ENCODE measurements at regions not wholly inside any gene's neighbourhood (a gene's known extent, or its start where the extent isn't known, plus 50 kb on each side); places are given as distances from the start of the nearest gene placed in this dataset.

GRCh38 chr3:15894382-15894781 is 96.6 kb upstream of the ANKRD28 start:
- WGBS, 2 donors: 71 to 80% methylated on average over 2 of the region's 2 CpGs
- TF ChIP-seq POLR2A (IDR thresholded peaks at IDR 0.05) (no peak), CTCF (IDR thresholded peaks at IDR 0.05) (no peak)

DNA sequence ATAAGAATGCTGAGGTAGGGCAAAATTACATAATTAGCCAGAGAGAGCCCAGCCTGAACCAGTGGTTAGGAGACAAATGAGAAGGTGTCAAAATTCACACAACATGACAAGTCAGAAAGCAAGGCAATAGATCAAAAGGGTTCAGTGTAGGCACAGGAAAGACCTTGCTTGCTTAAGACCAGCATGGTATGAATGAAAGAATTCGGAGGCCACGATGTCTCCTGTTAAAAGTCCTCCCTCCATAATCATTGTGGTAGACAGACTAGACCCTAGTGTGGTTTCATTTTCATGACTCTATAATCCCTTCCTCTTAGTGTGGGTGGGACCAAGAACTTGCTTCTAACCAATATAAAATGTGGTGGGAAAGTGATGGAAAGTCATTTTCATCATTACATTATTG is 98.7 kb upstream of the ANKRD28 start:
- intact Hi-C loops (cut with DNase I; ENCODE audit: low total_unique reads): no loop called here
- 86 to 91% methylated on average over 2 of the region's 2 CpGs for WGBS, 2 donors
- no peak for DNase-seq (ENCODE audit: low spot score in 2 of 2)
- no peak overlapping the region for H3K4me3 ChIP-seq (ENCODE audit: low read depth, poor library complexity, severe bottlenecking)
- TF ChIP-seq POLR2A (IDR thresholded peaks at IDR 0.05) (no peak), CTCF (IDR thresholded peaks at IDR 0.05) (no peak)

More at GRCh38 chr3:15894382-15894781, 96.6 kb upstream of the ANKRD28 start:
- no peak for DNase-seq (ENCODE audit: low spot score in 2 of 2)
- intact Hi-C loops (cut with DNase I; ENCODE audit: low total_unique reads): no loop called here
- H3K4me3 ChIP-seq (ENCODE audit: low read depth, poor library complexity, severe bottlenecking): no peak overlapping the region

DNA sequence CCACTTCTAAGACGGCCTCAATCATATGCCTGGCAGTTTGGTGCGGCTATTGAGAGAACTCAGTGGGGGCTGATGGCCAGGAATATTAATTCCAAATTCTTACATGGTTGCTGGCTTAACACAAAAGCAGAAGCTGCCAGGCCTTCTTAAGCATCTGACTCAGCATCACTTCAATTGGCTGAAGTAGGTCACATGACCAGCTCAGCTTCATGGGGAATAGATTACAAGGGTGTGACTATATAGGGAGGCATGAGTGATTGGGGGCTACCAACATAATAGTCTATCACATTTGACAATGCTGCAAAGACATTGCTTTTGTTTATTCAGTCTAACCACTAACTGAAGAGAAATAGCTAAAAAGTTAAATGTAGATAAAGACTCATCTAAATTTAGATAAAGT is 101.6 kb upstream of the ANKRD28 start:
- TF ChIP-seq CTCF (IDR thresholded peaks at IDR 0.05) (no peak), POLR2A (IDR thresholded peaks at IDR 0.05) (no peak)
- WGBS, 2 donors: 40 to 63% methylated on average over 2 of the region's 2 CpGs
- H3K4me3 ChIP-seq (ENCODE audit: low read depth, poor library complexity, severe bottlenecking): no peak overlapping the region
- intact Hi-C loops (cut with DNase I; ENCODE audit: low total_unique reads): no loop called here
- DNase-seq (ENCODE audit: low spot score in 2 of 2): no peak

DNA sequence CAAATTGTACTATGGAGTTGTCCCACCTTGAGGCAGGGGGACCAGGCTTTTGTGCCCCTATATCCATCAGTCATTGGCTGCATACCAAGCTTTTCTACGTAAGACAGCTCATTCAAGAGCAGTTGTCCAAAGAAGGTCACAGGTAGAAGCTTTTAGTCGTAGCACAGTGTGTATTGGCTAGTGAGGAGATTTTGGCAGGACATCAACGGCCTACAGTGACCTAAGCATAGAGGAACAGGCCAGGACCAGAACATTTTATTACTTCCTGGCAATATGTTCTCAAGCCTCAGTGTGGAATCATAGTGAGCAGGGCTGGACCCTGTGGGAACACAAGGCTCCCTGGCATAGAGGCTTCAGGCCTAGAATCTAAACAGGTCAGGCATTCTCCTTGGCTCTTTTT is 105.4 kb upstream of the ANKRD28 start:
- H3K4me3 ChIP-seq (ENCODE audit: low read depth, poor library complexity, severe bottlenecking): no peak overlapping the region
- WGBS, 2 donors: 38 to 65% methylated on average over 3 of the region's 3 CpGs
- TF ChIP-seq CTCF (IDR thresholded peaks at IDR 0.05): no peak
- no peak for TF ChIP-seq POLR2A (IDR thresholded peaks at IDR 0.05)
- DNase-seq (ENCODE audit: low spot score in 2 of 2): peak in 1 of 2 donors; percentile 29
- intact Hi-C loops (cut with DNase I; ENCODE audit: low total_unique reads): no loop called here

GRCh38 chr3:15903759-15904720 is 106.3 kb upstream of the ANKRD28 start:
- WGBS, 2 donors: 67 to 68% methylated on average over 7 of the region's 7 CpGs
- no peak overlapping the region for H3K4me3 ChIP-seq (ENCODE audit: low read depth, poor library complexity, severe bottlenecking)
- no peak for TF ChIP-seq CTCF (IDR thresholded peaks at IDR 0.05)
- TF ChIP-seq POLR2A (IDR thresholded peaks at IDR 0.05): no peak
- no peak for DNase-seq (ENCODE audit: low spot score in 2 of 2)
- intact Hi-C loops (cut with DNase I; ENCODE audit: low total_unique reads): no loop called here

Measured in lower leg skin (tissue), 4 donors.